Cardiac muscle cell (in vitro differentiated cells and primary cell): ENCODE measurements at regions not wholly inside any gene's neighbourhood (a gene's known extent, or its start where the extent isn't known, plus 50 kb on each side); places are given as distances from the start of the nearest gene placed in this dataset.

Source experiments
- DNase-seq, 2 donors: peaks; one replicate each; pipeline versions ENCODE4 v3.0.0 to v3.0.0-alpha.2; 2010 to 2017; ENCODE audit warnings: low read depth in 1 of 2, low spot score in 1 of 2
- H3K27ac ChIP-seq: fragments of 200-600 bp; sonication (generic); 2 replicates; pipeline ENCODE4 v1.5.1; 2016
- H3K27me3 ChIP-seq: fragments of 200-600 bp; sonication (generic); 2 replicates; pipeline ENCODE4 v1.6.0; 2016; ENCODE audit warnings: control low read depth
- H3K36me3 ChIP-seq: fragments of 200-600 bp; sonication (generic); 2 replicates; pipeline ENCODE4 v1.5.1; 2016; ENCODE audit warnings: control low read depth
- H3K4me1 ChIP-seq: fragments of 200-600 bp; sonication (generic); 2 replicates; pipeline ENCODE4 v1.8.1; 2017; ENCODE audit warnings: low read depth, mild to moderate bottlenecking, mixed run types
- H3K4me3 ChIP-seq: fragments of 200-600 bp; sonication (generic); 2 replicates; pipeline ENCODE4 v1.5.1; 2016; ENCODE audit warnings: mild to moderate bottlenecking
- H3K9me3 ChIP-seq: fragments of 200-600 bp; sonication (generic); 2 replicates; pipeline ENCODE4 v1.5.1; 2017; ENCODE audit warnings: low read depth, mild to moderate bottlenecking, control low read depth
- TF ChIP-seq, protein P1 (sequence below): IDR thresholded peaks from 2 replicates; pipeline ENCODE4 v1.5.1; 2012; ENCODE audit warnings: low read depth, mild to moderate bottlenecking, low read length

DNA sequence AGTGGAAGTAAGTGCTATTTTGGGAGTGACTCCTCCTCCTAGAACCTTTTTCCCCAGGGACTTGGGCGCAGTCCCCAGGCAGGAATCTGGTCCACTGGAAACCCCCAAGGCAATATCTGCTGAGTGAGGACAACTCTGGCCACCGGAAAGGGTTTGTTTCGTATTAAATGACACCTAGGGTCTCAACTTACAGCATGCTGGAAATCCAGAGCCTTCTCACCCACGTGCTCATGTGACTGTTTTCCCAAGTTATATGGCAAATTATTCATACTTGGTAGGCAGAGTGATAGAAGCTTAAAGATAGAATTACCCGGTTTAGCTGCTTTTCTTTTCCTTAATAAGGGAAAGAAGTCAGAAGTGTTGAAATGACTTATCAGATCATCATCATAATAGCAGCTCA is 436.9 kb upstream of the SPRED2 start:
- no peaks in the 10 kb centered on the region for H3K9me3 ChIP-seq
- peaks cover 6% of the 10 kb centered on the region for H3K4me1 ChIP-seq
- no peaks in the 10 kb centered on the region for H3K36me3 ChIP-seq
- TF ChIP-seq, protein P1, sequence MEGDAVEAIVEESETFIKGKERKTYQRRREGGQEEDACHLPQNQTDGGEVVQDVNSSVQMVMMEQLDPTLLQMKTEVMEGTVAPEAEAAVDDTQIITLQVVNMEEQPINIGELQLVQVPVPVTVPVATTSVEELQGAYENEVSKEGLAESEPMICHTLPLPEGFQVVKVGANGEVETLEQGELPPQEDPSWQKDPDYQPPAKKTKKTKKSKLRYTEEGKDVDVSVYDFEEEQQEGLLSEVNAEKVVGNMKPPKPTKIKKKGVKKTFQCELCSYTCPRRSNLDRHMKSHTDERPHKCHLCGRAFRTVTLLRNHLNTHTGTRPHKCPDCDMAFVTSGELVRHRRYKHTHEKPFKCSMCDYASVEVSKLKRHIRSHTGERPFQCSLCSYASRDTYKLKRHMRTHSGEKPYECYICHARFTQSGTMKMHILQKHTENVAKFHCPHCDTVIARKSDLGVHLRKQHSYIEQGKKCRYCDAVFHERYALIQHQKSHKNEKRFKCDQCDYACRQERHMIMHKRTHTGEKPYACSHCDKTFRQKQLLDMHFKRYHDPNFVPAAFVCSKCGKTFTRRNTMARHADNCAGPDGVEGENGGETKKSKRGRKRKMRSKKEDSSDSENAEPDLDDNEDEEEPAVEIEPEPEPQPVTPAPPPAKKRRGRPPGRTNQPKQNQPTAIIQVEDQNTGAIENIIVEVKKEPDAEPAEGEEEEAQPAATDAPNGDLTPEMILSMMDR: no peak
- H3K27me3 ChIP-seq: no peaks in the 10 kb centered on the region
- no peak overlapping the region for H3K4me3 ChIP-seq
- H3K27ac ChIP-seq: no peak overlapping the region
- no peak for DNase-seq

DNA sequence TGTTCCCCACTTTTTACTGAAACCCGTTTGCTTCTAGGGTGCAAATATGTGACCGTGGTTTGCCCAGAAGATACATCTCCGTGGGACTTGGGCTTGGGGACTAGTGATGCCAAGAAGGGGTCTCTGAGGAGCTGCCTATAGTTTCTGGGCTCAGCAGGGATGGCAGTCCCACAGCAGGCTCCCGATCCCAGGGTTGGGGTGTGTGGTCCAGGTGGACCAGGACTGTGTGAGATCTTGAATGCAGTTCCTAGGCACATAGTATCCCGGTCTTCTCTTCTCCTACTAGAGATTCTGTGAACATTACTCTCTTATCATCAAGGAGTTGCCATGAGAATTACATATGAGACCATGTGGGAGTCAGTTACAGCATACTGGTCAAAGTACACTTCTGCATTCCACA is 435.8 kb upstream of the SPRED2 start:
- Histone ChIP-seq H3K4me1 (no peaks in the 10 kb centered on the region), H3K36me3 (no peaks in the 10 kb centered on the region), H3K27ac (no peak overlapping the region), H3K27me3 (no peaks in the 10 kb centered on the region), H3K9me3 (no peaks in the 10 kb centered on the region), H3K4me3 (no peak overlapping the region)
- no peak for DNase-seq
- TF ChIP-seq, protein P1: no peak

DNA sequence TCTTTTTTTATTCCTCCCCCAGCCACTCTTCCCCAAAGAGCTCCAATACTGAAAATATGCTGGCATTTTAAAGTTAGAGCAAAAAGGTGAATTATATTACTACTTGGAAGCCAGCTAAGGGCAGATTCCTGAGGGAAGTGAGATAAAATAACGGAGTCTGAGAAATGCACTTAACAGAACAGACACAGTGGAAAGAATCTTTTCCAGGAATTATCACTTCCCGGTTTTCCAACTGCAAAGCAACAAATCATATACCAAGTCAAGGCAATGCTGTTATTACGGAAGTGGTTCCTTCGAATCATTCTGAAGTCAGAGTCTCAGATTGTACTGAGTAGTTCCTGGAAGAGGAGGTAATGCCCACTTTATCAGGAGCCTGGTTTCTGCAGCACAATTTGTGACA is 435.0 kb upstream of the SPRED2 start:
- TF ChIP-seq, protein P1: no peak
- DNase-seq: no peak
- H3K9me3 ChIP-seq: no peaks in the 10 kb centered on the region

DNA sequence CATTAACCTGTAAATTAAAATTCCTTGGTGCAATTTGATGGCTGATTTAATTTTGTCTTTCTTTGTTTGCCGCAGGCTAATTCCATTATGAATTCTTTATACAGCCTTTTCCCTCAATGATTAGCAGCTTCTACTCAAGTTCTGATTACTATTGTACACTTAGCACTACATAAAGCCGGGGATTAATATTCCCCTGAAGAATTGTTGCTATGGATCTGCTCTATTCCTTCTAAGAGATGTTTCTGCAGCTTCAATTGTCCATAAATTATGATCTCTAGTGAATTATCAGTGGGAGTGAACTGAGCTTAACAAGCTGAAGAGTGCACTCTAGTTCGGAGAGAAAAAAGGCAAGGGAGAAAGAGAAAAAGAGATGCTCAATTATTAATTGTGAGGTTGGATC is 433.7 kb upstream of the SPRED2 start:
- TF ChIP-seq, protein P1: no peak
- no peaks in the 10 kb centered on the region for H3K27me3 ChIP-seq
- no peak overlapping the region for H3K4me3 ChIP-seq
- H3K9me3 ChIP-seq: no peaks in the 10 kb centered on the region
- H3K4me1 ChIP-seq: no peaks in the 10 kb centered on the region
- H3K36me3 ChIP-seq: no peaks in the 10 kb centered on the region
- no peak for DNase-seq
- no peak overlapping the region for H3K27ac ChIP-seq

More for the DNA sequence above, 435.0 kb upstream of the SPRED2 start:
- Histone ChIP-seq H3K27ac (no peak overlapping the region), H3K4me3 (no peak overlapping the region), H3K36me3 (no peaks in the 10 kb centered on the region), H3K4me1 (no peaks in the 10 kb centered on the region), H3K27me3 (no peaks in the 10 kb centered on the region)

DNA sequence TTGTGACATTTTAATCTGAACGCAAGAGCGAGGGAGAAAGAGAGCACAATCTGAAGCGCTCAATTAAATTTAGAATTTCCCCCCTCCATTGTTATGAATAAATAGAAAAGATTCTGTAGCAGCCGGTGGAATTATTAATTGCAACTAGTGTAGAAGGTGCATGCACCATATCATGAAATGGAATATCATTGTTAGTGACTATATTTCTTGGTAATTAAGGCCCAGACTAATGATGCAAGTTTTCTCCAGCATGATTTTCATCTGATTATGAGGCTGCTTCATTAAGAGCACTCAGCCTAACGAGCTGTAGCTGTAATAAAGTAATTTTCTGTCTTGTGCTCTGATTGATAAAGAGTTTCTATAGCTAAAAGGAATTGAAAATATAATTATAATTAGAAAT is 432.2 kb upstream of the SPRED2 start:
- no peaks in the 10 kb centered on the region for H3K36me3 ChIP-seq
- no peaks in the 10 kb centered on the region for H3K27me3 ChIP-seq
- TF ChIP-seq, protein P1: no peak
- no peak overlapping the region for H3K27ac ChIP-seq
- no peak for DNase-seq
- no peak overlapping the region for H3K4me3 ChIP-seq
- no peaks in the 10 kb centered on the region for H3K9me3 ChIP-seq
- no peaks in the 10 kb centered on the region for H3K4me1 ChIP-seq

DNA sequence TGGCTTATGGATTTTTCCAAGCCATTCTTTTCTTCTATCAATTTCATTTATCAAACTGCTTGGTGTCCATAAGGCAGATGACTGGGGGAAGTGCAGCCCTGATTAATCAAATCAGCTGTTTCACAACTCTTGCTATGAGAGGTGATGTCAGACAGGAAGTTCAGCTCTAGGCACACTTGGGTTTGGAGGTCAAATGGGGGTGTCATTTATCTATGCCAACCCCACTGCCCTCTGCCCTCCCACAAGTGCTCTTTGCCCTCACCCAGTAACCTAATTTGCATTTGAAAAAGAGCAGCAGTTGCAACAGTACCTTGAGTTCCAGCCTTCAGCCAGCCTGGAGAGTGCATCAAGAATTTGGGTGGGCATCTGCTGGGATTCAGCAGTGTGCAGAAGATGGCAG is 431.3 kb upstream of the SPRED2 start:
- H3K36me3 ChIP-seq: no peaks in the 10 kb centered on the region
- no peak overlapping the region for H3K4me3 ChIP-seq
- no peaks in the 10 kb centered on the region for H3K4me1 ChIP-seq
- H3K9me3 ChIP-seq: no peaks in the 10 kb centered on the region
- H3K27me3 ChIP-seq: no peaks in the 10 kb centered on the region
- no peak for DNase-seq
- TF ChIP-seq, protein P1: no peak
- H3K27ac ChIP-seq: no peak overlapping the region
